Activated CD8-positive, alpha-beta memory T cell treated with anti-CD3 and anti-CD28 coated beads for 4 hours (primary cell): ENCODE measurements at regions not wholly inside any gene's neighbourhood (a gene's known extent, or its start where the extent isn't known, plus 50 kb on each side); places are given as distances from the start of the nearest gene placed in this dataset.
"Not testable (repeated sequence)": the region's sequence is repeated elsewhere in the genome, so short reads cannot be mapped to it uniquely, and the experiment has no call there.

Experiments used
- DNase-seq, 2 donors: peaks; one replicate each; pipeline ENCODE4 v3.0.0-alpha.2; 2020; ENCODE audit warnings: low read depth in 2 of 2

DNA sequence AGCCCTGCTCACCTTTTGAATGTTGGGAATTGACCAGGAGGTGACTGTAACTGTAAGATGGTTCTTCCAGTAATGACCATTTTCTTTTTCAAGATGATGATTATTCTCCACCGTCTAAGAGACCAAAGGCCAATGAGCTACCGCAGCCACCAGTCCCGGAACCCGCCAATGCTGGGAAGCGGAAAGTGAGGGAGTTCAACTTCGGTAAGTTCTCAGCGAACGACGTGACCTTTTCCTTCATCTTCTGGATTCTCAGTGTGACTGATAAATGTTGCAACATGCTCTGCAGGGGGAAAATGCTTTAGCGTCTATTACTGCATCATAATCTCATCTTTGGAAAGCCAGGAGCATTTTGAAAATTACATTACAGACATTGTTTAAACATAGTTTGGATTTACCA lies 89.5 kb upstream of the SPDYE9 start:
- DNase-seq: not testable (repeated sequence)

DNA sequence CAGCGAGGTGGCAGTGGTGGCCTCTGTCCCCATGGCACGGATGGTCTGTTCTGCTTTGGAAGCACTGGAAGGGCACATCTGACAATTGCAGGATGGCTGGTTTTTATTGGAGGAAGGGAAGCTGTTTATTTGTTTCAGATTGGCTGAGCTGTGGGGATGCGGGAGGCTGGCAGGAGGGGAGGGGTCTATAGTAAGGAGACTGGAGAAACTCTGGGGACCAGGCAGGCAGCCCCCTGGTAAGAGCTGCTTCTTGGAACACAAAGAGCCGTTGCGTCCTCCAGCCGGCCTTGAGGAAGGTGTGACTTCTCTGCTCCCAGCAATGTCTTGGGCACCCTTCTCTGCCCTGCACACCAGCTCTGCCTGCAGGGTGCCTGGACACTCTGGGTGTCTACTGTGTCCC lies 85.1 kb upstream of the SPDYE9 start:
- not testable (repeated sequence) for DNase-seq

DNA sequence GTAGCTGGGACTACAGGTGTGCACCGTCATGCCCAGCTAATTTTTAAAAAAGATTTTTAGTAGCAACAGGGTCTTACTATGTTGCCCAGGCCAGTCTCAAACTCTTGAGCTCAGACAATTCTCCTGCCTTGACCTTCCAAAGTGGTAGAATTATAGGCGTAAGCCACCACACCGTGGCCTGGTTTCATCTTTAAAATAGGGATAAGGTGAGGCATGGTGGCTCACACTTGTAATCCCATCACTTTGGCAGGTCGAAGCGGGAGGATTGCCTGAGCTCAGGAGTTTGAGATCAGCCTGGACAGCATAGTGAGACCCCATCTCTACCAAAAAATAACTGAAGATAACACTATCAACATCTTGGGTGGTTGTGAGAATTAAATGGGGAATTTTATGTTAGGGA lies 84.6 kb upstream of the SPDYE9 start:
- not testable (repeated sequence) for DNase-seq

DNA sequence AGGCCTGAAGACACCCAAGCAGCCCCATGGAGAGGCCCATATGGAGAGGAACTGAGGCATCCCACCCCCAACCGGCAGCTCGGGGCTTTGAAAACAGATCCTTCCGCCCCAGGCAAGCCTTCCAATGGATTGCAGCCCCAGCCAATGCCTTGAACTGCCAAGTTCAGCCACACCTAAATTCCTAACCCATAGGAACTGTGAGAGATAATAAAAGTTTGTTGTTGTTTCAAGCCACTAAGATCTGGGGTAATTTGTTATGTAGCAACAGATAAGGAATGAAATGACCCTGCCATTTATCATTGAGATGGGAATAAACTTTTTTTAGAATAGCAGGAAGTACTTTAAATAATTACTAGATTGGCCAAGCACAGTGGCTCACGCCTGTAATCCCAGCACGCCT lies 80.3 kb upstream of the SPDYE9 start:
- not testable (repeated sequence) for DNase-seq

DNA sequence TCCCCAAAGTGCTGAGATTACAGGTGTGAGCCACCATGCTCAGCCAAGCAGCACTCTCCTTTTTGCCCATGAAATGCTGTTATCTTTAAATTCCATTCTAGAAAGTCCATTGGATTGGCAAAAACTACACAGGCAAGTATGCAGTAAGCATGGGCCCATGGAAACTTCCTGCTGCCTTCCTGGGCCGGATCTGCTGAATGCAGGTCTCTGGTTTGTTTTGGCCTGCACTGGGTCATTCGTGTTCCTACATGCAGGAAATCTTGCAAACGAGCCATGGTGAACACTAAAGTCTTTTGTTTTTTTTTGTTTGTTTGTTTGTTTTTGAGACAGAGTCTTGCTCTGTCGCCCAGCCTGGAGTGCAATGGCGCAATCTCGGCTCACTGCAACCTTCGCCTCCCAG lies 76.8 kb upstream of the SPDYE9 start:
- DNase-seq: not testable (repeated sequence)

DNA sequence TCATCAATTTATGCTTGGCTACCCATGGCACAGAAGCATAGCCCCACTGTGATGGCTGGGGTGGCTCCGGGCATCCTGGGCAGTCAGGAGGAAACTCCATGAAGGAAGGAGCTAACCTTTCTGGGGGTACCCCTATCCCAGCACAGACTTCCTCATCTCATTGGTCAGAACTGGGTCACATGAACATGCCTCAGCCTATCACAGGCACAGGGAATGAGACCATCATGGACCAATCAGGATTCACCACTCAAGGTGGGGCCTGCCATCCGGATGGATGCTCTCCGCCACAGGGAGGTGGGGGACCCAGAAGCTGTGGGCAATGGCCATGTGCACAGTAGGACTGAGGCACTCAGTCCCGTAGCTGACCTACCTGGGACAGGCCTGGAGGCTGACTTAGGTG lies 75.9 kb upstream of the SPDYE9 start:
- not testable (repeated sequence) for DNase-seq

DNA sequence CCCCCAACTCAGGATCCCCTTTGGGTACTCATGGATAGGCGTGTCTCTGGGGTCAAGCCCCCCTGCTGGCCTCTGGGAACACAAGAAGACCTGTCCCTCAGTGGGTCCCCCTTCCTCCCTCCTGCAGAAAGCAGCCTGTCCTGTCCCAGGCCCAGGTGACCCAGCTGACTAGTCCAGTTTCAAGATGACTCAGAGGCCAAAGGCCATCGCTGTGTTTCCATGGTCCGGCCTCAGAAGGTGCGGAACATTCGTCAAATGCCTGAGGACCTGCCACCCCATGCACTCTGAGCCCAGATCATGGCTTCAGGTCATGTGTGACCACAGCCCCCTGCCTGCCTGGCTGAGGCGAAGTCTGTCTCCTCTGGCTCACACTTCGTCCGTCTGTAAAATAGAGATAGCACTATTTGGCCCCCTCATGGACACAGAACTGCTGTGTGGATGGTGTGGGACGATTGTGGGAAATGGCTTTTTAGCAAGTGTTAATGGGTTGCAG lies 71.4 kb upstream of the SPDYE9 start:
- not testable (repeated sequence) for DNase-seq

DNA sequence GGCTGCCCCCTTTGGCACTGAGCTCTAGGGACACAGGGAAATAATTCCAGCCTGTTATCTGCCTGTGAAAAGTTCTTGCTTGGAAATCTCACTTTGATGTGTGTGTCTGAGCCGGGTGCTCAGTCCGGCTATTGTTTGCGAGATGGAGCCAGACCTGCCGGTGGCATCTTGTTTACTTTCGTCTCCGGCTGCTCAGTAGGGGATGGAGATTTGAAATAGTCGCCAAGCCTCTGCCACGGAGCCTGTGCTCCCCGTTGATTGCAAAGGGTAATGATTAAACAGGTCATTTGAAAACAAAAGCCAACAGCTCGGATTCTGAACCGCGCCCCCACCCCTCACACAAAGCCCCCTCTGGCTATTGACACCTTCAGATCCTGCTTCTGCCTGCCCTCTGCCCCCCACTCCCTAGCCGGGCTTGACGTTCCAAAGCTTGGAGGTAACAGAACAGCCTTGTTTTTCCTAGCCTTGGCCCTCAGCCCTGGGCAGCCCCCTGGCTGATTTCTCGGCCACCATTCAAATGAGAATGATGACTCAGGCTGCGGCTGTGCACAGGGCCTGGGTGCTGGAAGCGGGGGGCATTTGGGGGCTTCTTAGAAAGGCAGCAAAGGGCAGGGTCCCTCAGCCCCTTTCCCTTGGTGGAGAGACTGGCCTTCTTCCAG lies 70.8 kb upstream of the SPDYE9 start:
- not testable (repeated sequence) for DNase-seq

DNA sequence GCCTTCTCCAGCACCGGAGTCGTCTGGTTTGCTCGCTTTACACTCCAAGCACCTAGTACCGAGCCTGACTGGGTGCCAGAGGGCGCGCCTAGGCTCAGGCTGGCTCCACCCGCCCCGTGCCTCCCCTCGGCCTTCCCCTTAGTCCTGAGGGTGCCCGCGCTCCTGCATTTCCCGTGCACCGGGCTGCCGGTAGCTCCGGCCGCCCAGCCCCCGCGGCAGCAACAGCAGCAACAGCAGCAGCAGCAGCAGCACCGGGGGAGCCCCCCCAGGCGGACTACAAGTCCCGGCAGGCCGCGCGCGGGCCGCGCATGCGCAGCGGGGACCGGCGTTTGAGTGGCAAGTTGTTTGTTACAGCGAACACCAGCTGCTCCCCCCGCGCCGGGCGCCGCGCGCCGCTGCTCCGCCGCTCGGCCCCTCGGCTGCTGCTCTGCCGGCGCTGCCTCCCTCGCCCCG lies 68.8 kb upstream of the SPDYE9 start:
- DNase-seq: peak; percentile 45 to 60

DNA sequence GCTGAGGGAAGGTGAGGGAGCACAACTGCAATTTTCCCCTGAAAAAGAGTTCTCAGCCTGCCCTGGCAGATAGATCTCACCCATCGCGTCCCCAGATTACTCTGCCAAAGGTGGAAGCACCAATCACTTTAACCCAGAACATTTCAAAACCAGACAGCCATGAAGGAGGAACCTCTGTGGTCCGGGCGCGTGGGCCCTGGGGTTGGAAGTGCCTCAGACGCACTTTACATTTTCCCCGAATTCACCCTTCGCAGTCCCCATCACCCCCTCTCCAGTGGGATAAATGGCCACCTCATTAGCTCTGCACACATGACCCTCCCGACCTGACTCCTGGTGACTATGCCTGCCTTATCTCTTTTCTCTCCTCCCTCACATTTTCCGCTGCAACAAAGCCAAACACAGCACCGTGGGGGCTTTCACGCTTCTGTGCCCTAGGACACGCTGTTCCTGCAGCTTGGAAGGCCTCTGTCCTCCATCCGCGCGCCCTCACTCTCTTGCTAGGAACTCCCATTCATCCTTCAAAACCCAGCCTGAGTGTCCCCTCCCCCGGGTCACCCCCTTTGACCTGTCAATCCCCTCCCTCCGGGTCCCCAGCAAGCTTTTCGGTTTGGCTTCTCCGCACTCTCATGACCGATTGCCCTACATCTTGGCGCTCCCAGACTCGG lies 68.2 kb upstream of the SPDYE9 start:
- not testable (repeated sequence) for DNase-seq

DNA sequence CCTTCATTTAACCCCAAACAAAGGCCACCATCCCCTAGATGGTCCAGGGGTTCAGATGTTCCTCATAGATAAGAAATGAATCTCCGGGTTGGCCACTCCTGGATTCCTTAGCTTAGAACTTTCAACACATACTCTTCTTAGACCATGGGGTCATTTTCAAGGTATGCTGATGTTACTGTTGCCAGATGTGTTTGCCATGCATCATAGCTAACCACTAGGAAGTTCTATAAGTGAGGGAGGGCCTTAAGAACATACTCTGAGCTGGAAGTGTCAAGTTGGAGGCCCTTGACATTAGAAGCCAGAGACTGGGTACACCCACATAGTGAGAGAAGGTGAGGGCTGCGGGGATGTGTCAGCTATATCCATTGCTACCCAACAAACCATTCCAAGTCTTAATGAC lies 62.7 kb upstream of the SPDYE9 start:
- not testable (repeated sequence) for DNase-seq

DNA sequence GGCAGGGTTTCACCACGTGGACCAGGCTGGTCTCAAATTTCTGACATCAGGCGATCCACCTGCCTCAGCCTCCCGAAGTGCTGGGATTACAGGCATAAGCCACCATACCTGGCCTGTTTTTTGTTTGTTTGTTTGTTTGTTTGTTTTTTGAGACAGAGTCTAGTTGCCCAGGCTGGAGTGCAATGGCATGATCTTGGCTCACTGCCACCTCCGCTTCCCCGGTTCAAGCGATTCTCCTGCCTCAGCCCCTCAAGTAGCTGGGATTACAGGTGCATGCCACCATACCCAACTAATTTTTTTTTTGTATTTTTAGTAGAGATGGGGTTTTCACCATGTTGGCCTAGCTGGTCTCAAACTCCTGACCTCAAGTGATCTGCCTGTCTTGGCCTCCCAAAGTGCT lies 61.8 kb upstream of the SPDYE9 start:
- not testable (repeated sequence) for DNase-seq

DNA sequence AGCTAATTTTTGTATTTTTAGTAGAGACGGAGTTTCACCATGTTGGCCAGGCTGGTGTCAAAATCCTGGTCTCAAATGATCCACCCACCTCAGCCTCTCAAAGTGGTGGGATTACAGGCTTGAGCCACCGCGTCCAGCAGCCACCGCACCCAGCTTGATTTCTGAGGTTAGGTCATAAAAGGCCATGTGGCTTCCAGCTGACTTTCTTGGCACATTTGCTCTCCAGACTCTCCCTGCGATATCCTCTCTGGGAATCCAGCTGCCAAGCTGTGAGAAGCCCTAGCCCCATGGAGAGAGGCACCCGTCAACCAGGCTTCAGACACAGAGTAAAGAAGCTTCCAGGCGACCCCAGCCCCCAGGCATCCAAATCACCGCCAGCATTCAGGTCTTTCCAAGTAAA lies 58.2 kb upstream of the SPDYE9 start:
- DNase-seq: not testable (repeated sequence)

DNA sequence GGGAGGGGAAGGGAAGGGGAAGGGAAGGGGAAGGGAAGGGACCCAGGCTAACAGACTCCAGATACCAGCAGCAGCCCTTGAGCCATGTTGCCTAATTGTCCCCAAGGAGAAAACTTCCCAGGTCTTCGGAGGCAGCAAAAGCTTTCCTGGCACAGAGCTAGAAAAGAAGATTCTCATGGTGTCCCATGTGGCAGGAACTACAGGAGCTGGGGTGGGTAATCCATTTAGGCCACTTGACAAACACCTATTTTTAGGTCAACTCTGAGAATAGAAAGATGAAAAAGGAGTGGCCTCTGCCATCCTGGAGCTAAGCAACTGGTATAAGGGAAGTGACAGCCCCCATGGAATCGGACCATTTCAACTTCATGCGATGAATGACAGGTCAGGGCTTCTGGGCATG lies 52.1 kb upstream of the SPDYE9 start:
- not testable (repeated sequence) for DNase-seq
